ACHN (cell line): ENCODE measurements at regions not wholly inside any gene's neighbourhood (a gene's known extent, or its start where the extent isn't known, plus 50 kb on each side); places are given as distances from the start of the nearest gene placed in this dataset.
"Not testable (repeated sequence)": the region's sequence is repeated elsewhere in the genome, so short reads cannot be mapped to it uniquely, and the experiment has no call there.

Experiments
- DNase-seq: peaks from one replicate; pipeline ENCODE4 v3.0.0-alpha.2; 2015
- in situ Hi-C: cut with HindIII; loops from 2 replicates; pipeline ENCODE4 v1.10.0; 2017; ENCODE audit warnings: low sequenced_read_pairs, low pct_ligation_motif_present, low pct_unique_long_range_greater_than_20kb

DNA sequence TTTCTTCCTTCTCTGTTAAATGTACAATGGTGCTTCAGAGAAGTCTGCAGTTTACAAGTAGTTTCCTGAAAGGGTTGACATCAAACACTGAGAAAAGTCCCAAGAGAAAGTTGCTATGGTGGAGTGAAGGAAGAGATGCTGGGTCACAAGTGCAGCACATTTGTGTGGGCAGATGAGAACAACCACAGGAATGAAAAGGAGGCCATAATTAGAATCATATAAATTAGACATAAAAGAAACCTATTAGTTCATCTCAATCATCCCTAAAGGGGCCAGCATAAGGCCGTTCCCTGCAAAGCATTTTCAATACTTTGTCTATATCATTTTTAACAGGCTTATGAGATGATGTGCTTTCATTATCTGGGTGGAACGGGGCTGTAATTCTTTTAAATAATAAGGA is 359.2 kb downstream of the IRS2 start:
- DNase-seq = no peak
- in situ Hi-C loops = no loop called here

DNA sequence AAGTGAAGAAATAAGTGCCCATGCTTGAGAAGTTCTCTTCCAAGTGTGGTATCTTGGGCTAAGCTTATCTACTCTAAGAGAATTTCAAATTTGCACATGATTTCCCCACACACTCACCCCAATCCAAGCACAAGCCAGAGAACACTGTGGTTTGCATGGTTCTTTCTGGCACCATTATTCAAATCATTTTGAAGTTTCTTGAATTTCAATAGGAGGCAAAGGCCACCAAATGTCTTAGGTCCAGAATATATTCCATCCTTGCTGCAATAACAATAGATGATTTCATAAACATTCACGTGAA is 359.7 kb downstream of the IRS2 start:
- in situ Hi-C loops = no loop called here
- no peak for DNase-seq

DNA sequence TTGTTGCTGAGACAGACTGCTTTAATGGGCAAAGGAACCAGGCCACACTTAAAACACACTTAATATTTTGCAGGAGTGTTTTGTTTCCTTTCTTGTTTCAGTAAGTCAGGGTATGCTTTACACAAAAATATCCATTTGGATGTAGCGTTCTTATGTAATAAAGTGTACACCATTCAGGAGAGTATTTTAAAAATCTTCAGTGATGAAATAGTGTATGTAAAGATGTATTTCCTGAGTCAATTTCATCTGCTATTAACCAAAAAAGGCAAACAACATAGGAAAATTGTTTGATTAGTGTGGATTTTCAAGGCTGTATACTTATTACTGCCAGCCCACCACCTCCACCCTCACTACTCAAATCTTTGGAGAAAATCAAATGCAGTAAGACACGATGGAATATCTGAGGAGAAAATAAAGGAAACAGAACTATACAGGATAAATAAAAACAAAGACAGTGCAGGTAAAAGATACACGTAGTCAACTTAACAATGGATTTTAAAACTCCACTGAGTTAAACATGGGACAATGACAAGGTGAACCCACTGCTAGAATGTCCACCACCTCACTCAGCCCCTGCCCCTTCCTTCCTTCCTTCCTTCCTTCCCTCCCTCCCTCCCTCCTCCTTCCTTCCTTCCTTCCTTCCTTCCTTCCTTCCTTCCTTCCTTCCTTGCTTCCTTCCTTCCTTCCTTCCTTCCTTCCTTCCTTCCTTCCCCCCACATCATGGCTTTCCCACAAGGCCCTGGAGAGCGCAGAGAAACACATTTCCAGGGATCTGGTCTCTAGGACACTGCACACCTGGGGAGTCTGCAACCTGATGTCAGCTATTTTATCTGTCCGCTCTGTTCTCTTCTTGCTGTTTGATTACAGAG is 360.3 kb downstream of the IRS2 start:
- DNase-seq = no peak
- in situ Hi-C loops = no loop called here

DNA sequence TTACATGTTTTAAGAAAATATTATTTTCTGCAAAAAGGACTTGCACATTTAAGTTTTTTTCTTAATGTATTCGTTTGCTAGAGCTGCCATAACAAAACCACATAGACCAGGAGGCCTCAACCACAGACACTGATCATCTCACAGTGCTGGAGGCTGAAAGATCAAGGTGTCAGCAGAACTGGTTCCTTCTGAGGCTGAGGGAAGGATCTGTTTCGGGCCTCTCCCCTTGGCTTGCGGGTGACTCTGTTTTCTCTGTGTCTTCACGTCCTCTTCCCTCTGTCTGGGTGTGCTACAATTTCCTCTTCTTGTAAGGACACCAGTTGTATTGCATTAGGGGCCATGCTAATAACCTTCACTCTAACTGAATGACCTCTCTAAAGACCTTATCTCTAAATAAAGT is 364.2 kb downstream of the IRS2 start:
- in situ Hi-C loops = no loop called here
- no peak for DNase-seq

DNA sequence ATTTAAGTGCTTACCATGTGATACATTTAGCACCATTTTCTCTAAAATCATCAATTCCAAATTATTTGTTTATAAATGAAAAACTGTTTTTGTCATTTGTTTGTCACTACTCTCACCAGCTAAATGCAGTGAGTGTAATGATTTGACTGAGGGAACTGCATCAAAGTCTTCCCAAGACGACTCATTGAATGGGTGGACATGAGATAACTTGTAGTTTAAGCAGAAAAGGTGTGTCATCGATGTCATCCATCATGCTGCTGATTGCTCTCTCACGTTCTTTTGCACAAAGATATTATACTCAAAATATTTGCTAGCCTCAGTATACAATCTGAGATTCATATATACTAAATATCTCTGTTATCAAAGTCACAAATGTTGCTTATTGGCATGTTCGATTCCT is 366.5 kb downstream of the IRS2 start:
- DNase-seq = no peak
- in situ Hi-C loops = no loop called here

DNA sequence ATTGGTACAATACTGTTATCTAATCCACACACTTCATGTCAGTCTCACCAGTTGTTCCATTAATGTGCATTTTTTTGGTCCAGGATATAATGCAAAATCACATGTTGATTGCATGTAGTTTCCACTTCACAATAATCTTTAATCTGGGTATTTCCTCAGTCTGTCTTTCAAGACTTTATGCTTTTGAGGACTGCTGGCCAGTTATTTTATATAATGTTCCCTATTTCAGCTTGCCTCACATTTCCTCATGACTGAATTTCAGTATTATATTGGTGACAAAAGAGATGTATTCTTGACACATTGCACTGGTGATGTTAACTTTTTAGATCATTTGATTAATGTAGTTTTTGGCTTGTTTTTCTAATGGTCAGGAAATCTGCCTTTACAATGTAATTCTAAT is 368.3 kb downstream of the IRS2 start:
- in situ Hi-C loops = no loop called here
- no peak for DNase-seq

DNA sequence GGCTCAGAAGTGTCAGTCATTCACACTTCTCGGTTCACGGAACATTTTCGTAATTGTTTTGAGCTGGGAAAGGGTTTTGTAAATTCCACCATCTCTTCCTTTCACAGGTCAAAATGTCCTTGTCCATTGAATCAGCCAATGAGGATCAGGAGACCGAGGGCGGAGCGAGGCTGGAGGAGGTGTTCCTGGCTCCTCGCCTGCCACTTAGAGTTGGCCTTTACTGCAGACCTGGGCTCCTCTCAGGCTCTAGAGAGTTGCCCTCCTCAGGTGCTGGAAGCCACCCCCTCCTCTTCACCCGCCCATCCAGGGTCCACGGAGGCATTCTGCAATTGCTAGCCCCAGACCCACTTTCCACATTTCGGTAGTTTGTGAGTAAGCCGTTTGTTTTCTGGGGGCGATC is 370.4 kb downstream of the IRS2 start:
- no peak for DNase-seq
- in situ Hi-C loops = no loop called here

DNA sequence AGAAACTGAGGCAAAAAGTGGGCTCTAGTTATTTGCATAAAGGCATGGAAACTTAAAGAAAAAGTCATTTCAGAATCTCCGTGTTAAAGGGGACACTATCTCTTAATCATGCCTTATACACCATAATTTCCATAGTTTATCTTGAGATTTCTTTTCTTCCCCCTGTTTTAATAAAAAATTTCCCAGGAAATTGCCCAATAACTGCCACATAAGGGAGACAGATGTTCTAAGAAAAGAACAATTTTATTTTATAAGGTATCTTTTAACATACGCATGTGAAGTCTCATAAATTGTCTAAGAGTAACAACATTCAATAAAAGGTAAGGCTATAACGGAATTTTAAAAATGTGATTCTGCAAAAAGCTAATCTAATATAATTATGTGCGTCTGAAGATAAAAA is 371.3 kb downstream of the IRS2 start:
- in situ Hi-C loops = no loop called here
- no peak for DNase-seq

DNA sequence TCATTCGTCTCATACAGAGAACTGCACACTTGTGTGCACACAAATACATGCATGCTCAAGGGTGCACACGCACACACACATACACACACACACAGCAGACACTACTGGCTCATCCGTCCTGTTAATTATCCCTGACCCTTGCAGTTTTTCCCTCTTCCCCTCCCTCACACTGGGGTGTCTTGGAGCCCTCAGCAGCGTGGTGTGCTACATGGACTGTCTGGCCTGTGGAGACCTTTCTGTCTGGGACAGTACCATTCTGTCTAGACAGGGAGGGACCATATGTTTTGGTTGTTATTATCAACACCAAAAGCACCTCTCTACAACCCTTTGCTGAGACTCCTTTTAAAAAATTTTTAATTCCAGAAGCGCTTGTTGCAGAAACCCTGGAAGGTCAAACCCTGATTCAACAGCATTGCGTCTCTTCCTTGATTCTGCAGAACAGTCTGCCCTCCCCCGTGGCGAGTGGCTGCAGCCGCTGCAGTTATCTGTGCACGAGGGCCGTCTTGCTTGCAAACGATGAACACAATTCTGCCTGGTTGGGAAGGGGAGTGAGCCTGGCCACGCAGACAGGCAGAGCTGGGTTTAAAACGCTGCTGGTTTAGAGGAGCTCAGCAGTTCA is 374.0 kb downstream of the IRS2 start:
- peak; percentile 38 for DNase-seq
- in situ Hi-C loops = no loop called here

DNA sequence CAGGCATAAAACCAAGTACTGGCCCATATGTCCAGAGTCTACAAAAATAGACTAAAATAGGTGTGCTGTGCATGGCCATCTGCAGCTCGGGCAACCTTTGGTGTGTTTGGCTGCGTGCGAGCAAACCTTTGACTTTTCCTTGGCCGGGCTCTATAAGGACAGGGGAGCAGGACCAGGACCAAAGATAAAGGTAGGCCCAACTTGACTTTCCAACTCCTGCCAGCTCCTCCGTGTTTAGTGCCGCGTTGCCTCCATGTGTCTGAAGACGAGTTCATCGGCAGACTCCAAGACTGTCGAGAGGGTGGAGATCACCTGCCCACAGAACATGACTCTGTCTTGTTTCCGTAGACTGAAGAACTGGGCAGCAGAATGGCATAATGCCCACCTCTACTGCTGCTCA is 375.5 kb downstream of the IRS2 start:
- no peak for DNase-seq

DNA sequence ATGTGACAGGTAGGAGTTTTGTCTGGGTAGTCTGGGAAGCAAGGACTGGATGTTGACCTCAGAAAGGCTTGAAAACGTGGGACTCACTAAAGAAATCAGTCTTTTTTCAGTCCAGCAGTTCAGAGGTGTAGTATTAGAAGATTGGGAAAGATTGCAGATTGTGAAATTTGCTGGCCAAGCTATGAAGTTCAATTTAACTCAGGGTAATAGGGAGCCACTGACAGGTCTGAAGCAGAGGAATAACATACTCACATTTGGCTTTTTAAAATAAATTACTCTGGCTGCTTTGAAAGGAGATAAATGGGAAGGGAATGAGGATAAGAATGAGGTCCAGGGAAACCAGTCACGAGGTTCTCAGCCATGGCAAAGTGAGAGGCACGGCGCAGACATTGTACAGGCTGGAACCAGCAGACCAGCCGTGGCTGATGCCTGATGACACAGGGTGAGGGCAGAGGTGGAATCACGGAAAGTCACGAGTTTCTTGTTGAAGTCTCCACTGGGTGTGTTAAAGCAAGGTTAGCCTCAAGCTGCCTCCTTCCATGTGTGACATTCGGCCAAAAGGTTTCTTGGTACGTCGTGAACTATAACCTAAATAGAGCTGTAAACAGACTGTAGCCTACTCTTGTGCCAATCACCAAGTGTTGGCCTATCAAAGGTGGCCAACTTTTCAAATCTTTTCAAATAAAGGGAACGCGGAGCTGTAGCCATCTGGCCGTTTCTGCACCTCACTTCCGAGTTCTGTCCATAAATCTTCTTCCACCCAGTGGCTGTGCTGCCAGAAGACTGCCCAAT is 377.6 kb downstream of the IRS2 start:
- in situ Hi-C loops = no loop called here
- no peak for DNase-seq

More for the DNA sequence above, 375.5 kb downstream of the IRS2 start:
- in situ Hi-C loops = no loop called here

DNA sequence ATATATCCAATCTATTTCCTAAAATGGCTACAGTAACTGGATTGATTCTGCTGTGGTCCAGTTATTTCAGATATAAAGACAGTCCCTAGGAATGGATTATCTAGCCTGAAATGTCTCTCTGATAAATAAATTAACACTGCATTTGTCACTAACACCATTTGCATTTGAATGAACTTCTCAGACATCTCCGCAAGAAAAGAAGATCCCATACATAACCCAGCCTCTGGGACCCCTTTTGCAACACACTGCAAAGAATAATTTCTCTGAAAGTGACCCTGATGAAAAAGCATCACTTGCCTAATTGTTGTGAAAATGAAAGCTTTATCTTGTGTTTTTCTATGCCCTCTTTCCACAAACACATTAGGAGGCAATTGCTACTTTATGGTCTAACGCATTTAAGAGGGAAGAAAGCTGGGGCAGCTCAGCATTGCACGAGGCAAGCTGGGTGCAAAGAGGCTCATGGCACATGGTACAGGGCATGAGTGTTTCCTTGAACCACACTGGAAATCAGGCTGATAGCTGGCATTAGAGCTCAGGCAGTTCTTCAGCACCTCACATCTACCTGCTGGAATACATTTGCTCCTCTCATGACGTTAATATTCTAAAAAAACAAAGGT is 379.9 kb downstream of the IRS2 start:
- in situ Hi-C loops = no loop called here
- DNase-seq = no peak

DNA sequence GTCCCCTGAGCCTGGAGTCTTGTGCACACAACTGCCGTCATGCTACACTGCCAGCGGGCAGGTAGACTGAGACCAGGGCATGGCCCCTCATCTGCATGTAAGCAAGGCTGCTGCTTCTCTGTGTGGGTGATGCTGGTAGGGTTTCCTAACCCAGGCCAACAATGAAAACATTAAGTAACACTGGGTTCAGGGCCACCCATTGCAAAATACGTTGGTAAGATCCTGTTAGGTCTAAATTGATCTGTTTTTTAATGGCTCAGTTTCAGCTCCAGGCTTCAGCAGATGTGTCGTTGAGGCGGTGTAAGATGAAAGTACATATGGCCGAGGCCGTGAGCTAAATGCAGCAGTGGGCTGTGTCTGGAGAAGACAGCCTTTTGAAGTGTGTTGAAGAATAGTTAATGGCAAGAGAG is 383.4 kb downstream of the IRS2 start:
- in situ Hi-C loops = no loop called here
- DNase-seq = no peak

DNA sequence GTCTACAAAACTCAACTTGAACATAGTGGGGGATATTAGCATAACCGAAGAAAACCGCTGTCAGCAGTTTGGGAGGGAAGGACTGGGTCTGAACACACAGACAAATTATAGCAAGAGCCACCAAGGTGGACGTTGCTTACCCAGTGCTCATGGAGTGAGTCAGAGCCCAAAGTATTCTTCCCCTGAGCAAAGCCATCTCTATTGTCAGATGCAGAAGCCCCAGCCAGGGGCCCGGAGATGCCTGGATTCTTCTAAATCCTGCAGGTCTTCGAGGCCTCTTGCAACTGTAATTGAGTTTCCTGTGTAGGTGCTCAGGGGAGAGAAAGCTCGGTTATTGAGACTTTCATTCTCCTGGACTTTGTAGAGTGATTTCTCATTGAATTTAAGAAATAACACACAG is 384.5 kb downstream of the IRS2 start:
- no peak for DNase-seq
- in situ Hi-C loops = no loop called here

DNA sequence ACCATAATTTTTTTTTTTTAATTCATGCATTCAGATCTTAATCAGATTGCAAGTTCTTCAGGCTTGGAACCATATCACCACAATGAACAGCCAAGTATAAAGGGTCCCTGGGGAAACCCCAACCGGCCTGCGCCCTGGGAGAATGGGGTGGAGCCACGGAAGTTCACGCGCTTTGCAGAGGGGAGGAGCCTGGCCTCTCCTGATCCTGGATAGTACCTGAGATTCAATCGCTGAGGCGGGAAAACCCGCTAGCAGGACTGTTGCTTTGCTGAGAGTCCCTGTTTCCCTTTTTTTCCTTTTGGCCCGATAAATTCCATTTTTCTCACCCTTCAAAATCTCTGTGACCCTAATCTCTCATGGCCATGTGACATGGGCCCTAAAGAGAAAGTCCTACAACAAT is 385.1 kb downstream of the IRS2 start:
- in situ Hi-C loops = no loop called here
- no peak for DNase-seq

DNA sequence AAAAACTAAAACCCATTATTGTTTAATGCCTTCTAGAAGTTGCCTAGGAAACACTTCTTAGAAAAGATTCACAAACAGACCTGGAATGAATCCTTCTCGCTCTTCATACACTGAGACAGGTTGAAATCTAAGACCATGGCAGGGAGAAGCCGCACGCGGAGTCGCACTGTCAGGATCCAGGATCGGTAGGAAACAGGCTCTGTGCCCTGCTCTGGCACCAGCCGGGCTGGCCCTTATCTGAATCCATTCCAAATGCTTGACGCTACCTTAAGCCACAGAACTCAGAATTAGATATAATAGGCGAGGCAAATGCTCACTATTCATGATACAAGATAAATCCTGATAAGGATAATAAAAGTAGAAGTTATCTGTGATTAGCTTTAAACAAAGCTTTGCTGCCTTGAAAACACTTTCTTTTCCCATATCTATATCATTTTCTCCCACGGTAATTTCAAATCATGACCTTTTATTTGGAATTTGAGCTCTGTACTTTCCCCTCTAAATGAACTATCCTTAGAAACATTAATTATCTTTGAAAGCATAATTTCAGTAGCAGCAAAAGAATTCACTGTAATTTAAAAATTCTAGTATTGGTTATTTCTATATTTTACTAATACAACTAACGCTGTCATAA is 385.6 kb downstream of the IRS2 start:
- in situ Hi-C loops = no loop called here
- DNase-seq = no peak

DNA sequence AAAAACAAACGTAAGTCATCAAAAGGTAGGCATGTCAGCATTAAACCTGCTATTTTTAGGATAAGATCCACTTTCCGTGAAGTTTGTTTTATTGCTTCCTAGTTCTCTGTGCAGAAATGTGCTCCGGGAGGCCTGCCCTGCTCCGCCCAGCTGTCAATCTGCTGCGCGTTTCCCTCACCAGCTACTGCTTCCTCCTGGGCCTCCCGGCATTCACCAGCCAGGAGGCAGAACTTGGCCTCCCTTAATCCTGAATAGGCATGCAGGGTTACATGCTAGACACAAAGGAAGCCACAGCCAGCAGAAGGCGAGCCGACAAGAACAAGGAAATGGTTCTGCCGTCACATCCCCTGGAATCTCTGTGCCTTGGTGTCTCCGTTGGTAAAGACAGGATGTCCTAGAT is 386.2 kb downstream of the IRS2 start:
- DNase-seq = no peak
- in situ Hi-C loops = no loop called here

DNA sequence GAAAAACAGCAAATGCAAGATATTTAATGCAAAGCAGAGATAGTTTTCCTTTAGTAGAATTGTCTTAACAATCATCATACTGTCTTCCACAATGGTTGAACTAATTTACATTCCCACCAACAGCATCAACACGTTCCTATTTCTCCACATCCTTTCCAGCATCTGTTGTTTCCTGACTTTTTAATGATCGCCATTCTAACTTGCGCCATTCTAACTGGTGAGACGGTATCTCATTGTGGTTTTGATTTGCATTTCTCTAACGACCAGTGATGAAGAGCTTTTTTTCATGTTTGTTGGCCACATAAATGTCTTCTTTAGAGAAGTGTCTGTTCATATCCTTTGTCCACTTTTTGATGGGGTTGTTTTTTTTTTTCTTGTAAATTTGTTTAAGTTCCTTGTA is 388.3 kb downstream of the IRS2 start:
- DNase-seq, in situ Hi-C loops: not testable (repeated sequence)

DNA sequence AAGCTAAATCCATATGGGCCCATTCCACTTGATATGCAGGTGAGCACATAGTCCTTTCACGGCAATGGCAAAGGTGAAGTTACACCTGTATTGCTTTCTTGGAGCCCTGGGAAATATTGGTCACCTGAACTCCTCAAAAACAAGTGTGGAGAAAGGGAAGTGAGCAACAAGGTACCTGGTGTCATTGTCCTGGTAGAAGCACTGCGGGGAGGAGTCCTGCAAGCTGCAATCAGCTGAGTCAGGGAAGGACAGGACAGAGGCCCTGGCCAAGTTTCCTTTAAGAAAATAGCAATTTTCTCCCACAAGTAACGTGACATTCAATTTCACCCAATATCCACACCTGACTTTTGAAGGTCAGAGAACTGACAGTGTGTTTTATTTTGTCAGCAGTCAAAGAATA is 389.1 kb downstream of the IRS2 start:
- DNase-seq = no peak
- in situ Hi-C loops = no loop called here
